Activated CD4-positive, alpha-beta T cell treated with anti-CD3 and anti-CD28 coated beads, Interleukin-2, amount 50 U/mL, for 48 hours (primary cell): ENCODE measurements at regions not wholly inside any gene's neighbourhood (a gene's known extent, or its start where the extent isn't known, plus 50 kb on each side); places are given as distances from the start of the nearest gene placed in this dataset.
"Not testable (repeated sequence)": the region's sequence is repeated elsewhere in the genome, so short reads cannot be mapped to it uniquely, and the experiment has no call there.

Experiments used
- DNase-seq, 2 experiments: peaks; one replicate each; pipeline ENCODE4 v3.0.0-alpha.2; 2020

DNA sequence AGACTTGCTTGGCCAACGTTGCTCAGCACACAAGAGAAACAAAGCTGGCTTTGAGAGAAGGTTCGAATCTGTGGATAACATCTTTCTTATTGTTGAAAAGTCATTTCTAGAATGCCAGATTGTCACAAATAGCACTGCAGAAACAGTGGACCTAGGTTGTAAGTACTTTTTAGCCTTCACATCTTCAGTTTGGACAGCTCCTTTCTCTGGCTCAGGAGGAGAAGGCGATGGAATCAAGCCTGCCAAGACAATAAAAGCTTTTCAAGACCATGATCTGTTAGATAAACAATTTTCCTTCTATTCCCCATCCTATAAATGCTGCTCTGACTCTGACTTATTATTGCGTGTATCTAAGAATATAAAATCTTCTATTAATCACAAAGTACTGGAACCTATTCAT, 615.2 kb upstream of the SEMA6A start:
- no peak for DNase-seq

DNA sequence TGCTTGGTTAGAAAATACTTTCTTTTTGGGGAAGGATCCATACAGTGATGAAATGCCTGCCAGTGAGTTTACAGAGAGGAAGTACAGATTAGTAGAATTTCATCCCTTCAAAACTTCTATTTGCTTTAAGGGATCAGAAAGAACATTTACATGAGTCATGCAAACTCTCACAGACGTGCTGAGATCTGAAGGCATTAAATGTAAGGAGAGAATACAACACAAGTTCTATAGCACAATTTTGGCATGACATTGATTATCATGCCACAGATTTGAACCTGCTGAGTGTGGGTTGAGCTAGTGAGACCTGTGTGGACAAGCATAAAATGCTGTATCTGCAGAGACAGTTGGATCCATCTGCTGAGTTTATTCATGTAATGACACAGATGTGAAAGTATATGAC, 613.6 kb upstream of the SEMA6A start:
- DNase-seq: no peak

DNA sequence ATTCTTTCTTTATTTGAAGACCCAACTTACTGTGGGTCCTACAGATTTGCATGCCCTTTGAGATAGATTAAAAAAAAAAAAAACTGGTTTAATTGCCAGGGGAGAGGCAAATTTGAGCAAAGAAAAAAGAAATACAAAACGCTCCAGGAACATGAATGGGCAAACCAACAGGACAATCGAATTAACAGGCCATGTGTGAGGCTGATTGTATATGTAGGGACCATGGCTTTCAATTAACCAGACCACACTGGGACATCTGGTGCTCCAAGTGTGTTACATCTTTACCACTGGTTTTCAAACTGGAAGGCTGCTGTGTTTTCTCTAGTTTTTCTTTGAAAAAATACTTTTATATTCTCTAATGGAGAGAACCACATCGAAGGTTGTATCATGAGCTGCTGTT, 612.1 kb upstream of the SEMA6A start:
- no peak for DNase-seq

DNA sequence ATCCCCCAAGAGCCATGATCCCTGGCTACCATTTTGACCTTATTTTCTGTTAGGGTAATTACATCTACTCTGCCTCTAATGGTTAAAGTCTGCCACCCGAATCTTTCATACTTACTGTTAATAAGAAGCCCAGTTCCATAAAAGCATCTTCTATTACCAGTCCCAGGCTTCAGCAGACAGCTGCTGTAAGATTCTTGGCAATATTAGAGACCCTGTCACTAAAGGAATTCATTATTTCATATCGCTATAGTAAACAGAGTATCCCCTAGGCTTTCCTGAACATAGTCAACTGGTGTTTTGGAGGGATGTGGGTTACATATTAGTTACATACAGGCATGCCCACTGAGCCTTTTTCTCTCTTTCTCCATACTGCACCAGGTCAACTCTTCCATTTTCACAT, 608.7 kb upstream of the SEMA6A start:
- no peak for DNase-seq

DNA sequence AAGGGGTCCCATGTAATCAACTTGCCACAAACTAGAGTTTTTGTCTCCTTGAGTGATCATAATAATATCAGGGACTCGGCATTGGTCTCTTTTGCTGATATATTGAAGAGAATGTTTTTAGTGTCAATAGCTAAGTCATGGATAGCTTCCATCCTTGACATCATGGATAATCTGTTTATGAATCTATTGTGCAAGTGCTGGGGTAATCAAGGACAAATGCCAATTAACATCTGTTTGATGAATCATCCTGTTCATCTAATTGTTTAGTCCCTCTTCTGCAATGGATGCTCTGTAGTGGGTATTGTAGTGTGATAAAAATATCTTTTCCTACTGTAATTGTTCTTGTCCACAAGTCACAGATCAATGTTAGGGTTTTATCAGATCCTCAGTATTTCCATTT, 607.5 kb upstream of the SEMA6A start:
- DNase-seq: no peak

DNA sequence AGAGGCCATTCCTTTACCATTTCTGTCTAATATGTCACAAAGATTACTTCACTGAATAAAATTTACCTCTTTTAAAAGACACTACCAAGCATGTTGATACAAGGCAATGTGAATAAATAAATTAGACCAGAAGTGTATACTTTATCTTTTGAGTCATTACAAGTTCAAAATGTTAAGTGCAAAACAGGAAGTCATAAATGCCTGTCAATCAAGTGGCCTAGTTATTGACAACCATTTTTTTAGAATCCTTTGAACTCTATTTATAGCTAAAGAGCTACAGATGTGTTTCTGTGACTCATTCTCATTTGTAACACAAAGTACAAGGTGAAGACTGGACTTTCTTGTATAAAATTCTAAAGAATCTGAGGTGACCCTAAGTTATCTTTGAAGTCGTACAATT, 602.7 kb upstream of the SEMA6A start:
- DNase-seq: no peak

DNA sequence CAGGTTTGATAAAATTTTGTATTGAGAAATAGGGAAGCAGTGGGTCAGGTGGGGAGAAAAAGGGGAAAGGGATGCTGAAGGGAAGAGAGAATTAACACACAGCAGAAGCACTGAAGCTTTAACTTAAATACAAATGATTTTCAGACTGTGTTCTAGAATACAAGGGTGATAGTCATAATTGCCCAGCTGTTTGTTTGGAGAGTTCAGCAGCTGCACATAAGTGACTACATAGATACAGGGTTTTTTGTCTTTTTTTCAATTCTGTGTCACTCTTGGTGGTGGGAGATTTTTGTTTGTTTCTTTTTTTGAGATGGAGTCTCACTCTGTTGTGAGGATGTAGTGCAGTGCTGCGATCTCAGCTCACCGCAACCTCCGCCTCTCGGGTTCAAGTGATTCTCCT, 590.4 kb upstream of the SEMA6A start:
- no peak for DNase-seq

DNA sequence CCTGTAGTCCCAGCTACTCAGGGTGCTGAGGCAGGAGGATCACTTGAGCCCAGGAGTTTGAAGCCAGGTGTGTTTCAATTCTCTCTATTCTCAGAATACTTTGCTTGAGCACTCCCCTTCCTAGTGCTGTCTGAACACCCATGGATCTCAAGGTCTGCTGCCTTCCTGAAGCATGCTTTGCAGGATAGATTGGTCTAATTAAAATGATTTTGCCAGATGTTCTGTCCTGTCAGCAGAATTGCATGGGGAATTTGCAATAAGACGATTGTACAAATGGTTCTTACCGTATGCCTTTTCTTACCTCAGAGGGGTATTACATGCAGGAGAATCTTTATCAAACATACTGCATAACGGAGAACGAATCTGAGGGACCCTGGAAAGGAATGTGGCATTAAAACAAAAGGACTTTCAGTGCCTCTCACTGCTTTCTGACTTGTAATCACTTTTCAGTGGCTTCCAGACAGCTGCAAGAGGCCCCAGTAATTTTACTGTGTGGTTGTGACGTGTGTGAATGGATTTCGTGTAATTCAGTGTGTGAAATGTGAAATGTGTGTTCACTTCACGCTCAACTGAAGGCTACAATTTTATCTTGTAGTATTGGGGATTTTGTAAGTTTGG, 587.2 kb upstream of the SEMA6A start:
- no peak for DNase-seq

DNA sequence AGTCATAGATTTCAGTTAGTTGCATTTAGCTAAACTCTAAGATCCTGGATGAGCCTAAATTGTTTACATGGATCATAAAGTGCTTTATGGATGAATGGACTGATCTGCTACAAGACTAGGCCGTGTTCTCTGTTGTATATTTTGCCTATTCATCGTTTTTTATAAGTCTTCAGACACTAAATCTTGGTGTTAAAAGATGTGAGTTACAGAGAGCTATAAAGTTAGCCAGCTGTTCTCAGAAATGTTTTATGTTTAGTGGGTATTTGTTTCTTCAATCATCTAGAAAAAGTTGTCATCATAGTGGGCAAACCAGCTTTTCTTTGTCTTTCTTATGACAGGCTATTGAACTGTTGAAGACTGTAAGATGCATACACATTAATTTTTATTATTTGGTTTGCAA, 585.8 kb upstream of the SEMA6A start:
- DNase-seq: no peak

DNA sequence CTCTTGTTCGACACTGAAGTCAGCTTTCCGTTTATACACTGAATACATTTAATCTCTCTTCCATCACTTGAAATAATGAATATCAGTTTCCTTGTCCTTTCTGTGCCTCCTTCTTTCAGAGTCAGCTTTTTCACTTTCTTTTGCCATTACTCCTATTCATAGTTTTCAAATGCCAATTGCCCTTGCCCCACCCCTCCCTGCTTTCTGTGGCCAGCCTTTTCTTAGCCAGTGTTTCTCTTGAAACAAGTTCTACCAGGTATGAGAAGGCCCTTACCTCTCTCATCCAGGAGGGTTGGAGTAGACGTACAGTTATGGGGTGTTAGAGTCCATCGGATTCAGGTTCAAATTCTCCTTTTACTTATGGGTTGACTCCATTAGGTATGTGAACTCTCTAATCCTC, 574.7 kb upstream of the SEMA6A start:
- no peak for DNase-seq

DNA sequence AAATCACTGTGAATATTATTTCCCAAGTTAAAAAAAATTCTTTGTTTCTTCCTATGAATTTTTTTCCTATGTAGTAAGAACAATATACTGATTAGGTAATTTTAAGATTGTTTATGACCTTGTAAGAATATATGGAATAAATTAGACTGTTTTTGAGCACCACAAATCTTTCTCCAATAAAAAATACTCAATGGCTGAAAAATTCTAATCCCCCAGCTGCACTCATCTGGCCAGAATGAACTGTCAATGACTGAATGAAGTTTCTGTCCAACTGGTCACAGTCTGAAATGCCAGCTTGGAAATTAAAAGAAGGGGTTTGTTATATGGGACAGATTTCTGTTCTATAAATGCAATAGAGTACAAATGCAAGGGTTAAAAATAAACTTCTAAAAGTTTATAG, 569.5 kb upstream of the SEMA6A start:
- DNase-seq: no peak

DNA sequence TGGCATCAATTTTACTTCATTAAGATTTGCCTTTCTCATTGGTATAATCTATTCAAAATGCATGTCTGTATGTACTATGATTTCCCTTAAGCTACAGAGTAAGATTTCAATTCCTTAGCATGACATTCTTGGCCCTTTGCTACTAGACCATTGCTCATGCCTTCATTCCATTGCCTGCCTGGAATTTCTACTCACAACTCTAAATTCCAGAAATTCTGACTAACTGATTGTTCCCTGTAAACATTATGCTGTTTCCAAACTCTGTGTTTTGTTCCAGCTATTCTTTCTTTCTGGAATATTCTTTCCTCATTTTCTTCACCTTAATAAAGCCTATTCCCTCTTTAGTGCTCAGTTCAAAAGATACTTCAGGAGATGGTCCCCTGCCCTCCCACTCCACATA, 568.8 kb upstream of the SEMA6A start:
- no peak for DNase-seq

DNA sequence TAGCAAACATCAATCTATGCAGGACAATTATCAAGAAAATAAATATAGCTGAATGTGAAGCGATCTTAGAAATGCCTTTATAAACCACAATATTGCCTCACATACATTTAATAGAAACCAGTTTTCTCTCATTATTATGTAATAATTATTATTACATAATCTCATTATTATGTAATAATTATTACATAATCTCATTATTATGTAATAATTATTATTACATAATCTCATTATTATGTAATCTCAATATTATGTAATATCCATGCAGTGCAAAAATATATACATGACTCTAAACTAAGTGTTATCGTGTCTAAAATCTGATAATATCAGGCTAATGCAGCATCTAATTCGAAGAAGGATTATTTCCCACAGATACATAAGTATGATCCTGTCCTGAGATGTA, 563.9 kb upstream of the SEMA6A start:
- DNase-seq: no peak

DNA sequence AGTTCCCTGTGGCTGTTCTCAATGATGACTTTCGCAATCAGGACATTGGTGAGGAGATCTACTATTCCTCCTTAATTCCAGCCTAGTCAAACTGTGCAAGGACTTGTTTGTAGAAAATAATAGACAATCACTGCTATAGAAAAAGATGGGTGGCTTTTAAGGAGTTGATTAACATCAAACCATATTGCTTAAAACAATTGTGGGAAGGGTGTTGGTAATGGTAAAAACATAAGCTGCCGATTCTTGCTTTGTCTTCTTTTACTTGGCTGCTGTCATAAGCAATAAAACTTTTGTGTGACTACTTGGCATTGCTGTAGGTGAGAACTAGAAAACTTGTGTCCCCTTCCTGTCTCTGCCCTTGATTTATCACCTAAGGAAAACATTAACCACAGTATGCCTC, 561.2 kb upstream of the SEMA6A start:
- no peak for DNase-seq

DNA sequence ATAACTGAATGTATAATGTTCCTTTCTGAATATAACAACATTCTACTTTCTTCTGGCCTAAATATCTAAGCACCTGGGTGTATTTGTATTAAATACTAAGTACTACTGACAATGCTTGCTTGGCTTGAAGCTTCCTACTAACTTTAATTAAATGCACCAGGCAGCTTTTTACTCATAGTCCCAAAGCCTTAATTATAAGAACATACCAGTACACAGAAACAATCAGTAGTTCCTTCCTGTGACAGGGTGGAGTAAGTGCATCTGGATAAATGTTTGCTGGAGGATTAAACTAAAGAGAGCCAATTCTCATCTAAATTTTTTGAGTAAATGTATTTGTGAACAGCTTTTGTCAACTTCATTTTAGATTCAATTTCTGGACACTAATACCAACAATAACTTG, 558.6 kb upstream of the SEMA6A start:
- DNase-seq: no peak

DNA sequence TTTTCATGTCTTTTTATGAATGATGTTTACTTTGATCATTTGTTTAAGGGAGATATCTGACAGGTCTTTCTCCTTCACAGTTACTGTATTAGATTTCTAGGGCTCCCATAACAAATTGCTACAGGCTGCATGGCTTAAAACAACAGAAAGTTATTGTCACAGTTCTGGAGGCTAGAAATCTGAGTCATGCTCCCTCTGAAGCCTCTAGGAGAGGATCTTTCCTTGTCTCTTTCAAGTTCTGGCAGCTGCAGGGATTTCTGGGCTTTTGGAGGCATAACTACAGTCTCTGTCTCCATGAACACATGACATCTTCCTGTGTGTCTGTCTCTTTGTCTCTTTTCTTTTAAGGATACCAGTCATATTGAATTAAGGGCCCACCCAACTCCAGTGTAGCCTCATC, 557.3 kb upstream of the SEMA6A start:
- DNase-seq: no peak

DNA sequence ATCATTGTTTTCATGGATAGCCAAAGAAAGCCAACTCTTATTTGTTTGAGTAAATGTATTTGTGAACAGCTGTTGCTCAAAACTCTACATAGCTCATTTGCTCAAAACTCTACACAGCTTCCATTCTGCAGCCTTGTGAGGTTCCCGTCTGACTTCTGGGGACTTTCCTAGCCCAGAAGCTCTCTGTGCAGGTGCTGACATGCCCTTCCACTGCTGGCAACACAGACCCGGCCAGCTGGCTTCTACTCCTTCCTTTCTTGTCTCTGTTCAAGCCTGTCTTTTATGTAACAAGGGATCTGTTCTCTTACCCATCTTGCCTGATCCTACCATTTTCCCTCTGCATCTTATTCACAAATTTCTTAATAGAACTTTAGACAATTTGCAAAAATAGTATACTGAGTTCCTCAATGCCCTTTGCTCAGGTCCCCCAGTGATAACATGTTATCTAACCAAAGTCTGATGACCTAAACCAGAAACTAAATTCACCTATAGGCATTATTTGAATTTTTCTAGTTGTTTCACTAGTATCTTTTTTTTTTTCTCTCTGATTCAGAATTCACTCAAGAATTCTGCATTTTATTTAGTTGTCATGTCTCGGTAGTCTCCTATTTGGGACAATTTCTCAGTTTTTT, 556.5 kb upstream of the SEMA6A start:
- no peak for DNase-seq

DNA sequence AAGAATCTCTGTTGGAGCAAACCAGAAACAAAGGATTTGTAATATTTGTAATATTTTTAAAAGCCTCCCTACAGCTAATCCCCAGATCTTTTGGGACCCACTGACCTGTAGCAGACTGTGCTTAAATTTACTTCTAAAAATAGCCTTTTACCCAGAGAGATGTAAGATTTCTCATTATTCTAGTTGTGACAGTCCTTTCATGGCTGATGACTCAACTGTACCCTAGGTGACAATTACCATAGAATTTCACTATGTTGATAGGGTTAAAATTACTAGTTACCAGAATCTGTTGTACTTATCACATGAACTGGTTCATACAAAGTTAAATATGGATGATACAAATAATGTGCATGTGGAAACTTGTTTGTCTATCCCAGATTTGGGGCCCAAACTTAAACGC, 543.9 kb upstream of the SEMA6A start:
- DNase-seq: no peak

DNA sequence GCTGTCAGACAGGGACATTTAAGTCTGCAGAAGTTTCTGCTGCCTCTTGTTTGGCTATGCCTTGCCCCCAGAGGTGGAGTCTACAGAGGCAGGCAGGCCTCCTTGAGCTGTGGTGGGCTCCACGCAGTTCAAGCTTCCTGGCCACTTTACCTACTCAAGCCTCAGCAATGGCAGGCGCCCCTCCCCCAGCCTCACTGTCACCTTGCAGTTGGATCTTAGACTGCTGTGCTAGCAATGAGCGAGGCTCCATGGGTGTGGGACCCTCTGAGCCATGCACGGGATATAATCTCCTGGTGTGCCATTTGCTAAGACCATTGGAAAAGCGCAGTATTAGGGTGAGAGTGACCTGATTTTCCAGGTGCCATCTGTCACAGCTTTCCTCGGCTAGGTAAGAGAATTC, 542.7 kb upstream of the SEMA6A start:
- not testable (repeated sequence) for DNase-seq

DNA sequence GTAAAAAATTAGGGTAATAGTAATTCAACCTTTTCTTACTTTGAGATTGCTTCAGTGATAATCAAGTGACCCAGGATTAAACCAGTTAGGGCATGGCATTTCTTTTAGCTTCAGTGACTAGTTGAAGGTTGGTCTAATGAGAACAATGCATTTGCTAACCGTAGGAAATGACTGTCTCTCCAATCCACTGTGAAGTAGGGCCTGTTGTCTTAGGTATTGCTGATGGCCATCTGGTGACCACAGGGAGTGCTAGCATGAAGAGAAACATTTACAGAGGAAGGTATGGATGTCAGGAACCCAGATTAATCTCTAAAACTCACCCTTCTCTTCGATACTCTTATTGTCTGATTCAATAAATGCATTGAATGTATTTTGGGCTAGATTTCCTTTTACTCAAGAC, 535.9 kb upstream of the SEMA6A start:
- no peak for DNase-seq

DNA sequence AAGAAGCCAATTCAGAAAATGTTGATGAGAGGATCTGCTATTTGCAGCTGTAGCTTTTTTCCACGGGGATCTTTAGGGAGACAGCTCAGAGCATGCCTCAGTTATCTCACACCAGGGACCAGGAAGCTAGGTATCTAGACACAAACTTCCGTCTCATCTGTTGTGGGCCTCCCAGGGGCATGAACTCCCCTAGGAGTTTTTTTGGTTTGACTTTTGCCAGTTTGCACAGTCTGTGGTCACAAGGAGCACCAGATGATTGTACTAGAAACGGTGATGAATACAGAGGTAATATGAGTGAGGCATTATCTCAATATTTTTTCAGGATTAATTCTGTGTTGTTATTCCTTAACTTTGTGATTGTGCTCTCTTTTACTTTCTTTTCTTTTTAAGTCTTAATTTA, 533.2 kb upstream of the SEMA6A start:
- DNase-seq: no peak

DNA sequence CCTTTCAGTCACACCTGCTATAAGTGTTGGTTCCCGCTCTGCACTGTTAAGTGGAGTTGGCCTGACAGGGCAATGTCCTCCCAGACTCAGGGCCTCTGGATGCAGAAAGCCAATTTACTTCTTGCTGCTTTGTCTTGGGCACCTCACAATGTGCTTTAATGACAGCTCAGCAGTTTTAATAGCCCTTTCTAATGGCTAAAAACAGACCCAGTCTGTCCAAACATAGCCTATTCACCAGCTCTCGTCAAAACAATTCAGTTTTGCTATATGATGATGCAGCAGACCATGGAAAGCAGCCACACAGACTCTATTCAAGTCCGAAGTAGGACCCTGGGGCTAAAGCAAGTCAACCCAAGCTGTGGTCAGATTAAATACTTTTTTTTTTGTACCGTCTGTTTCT, 529.1 kb upstream of the SEMA6A start:
- DNase-seq: no peak

DNA sequence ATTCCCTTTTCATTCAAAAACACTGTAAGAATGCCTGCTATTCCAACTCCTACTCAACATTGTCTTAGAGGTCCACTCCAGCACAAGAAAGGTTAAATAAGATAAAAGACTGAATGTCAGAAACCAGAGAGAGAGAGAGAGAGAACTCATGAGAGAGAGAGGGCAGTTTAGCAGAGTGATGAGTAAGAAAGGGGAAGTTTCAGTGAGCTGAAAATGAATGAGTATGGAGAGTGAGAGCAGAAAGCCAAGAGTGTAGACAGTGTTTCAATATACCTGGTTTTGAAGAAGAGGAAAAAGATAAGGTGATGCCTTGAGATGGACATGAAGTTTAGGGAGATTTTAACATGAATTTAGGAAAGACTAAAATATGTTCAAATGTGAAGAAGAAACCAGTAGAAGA, 528.0 kb upstream of the SEMA6A start:
- DNase-seq: no peak

DNA sequence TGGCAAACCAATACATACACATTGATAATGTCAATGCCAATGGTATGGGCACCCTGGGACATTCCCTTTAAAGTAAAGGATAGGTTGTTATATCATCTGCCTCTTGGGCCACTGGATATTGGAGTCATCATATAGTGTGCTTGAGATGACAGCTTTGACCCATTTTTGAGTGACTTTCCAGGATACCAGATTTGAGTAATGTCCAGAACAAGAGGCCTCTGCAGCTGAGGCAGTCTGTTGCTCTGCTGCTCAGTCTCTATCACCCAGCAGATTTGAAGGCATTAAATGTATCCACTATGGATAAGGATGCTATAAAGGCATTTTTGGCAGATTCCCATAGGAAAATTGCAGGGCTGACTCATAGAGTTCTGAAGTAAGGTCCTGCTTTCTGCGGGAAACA, 525.6 kb upstream of the SEMA6A start:
- DNase-seq: no peak

DNA sequence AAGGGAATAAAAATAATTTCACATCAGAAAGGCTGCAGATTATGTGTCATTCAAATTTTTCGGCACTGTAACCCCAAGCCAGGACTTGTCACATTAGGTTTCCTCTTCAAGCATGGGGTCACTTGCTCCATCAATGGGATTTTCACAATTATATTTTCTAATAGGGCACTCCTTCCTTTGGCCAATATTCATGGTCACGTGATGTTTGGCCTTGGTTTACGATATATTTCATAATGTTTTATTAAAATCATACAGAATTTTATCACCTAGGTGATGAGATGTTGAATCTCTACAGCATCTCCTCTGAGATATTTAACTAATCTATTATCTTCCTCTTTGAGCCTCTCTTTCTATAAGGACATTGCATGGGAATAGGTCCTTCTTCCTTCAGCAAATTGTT, 523.5 kb upstream of the SEMA6A start:
- no peak for DNase-seq
